ENCODE measurements at regions not wholly inside any gene's neighbourhood (a gene's known extent, or its start where the extent isn't known, plus 50 kb on each side); places are given as distances from the start of the nearest gene placed in this dataset.

DNA sequence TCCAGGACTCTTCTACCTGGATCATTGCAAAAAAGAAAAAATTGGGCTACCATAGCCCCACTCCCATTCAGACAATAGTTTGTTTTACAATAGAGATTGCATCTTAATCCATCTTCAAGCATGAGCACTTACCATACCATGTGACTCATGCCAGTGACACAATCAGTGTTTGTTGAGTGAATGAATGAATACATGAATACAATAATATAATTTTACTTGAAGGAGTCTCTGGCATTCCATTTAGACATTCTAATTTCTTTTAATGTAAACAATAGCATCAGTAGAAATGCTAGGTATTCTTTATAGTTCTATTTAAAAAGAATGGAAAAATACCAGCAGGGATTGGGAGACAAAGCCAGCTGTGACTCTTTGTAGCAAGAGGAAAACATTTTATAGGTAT is 141.6 kb upstream of the AKR1E2 start:
- TF ChIP-seq GATA3 (IDR thresholded peaks at IDR 0.05; ENCODE audit: low read depth, low read length), result no peak
- no peak for TF ChIP-seq GATA2 (IDR thresholded peaks at IDR 0.05; ENCODE audit: low read depth, low read length)

Data from SH-SY5Y (cell line).